Motor neuron (in vitro differentiated cells): ENCODE measurements at regions not wholly inside any gene's neighbourhood (a gene's known extent, or its start where the extent isn't known, plus 50 kb on each side); places are given as distances from the start of the nearest gene placed in this dataset.

Source experiments
- ATAC-seq, 8 experiments: fragments of 200-7000 bp; cut with Tn5 transposase; replicated peaks in 6 of 8; 2 replicates each; pipeline ENCODE4 v1.8.0; 2021; ENCODE audit warnings: mild to moderate bottlenecking in 8 of 8, moderate library complexity in 8 of 8
- H3K27ac ChIP-seq, 2 donors: fragments of 250-450 bp; sonication (Bioruptor Pico); 2 replicates each; pipeline ENCODE4 v1.9.0; 2021; ENCODE audit warnings: antibody characterized with exemption in 2 of 2, mild to moderate bottlenecking in 2 of 2, moderate library complexity in 1 of 2
- H3K4me1 ChIP-seq, 2 donors: fragments of 250-450 bp; sonication (Bioruptor Pico); replicated peaks in 1 of 2; 2 replicates each; pipeline ENCODE4 v1.6.1; 2021; ENCODE audit warnings: antibody characterized with exemption in 2 of 2, mild to moderate bottlenecking in 2 of 2, moderate library complexity in 1 of 2
- H3K4me3 ChIP-seq, 5 donors: fragments of 250-450 bp; sonication (Bioruptor Pico); 2 replicates each; pipeline ENCODE4 v1.9.0; 2021; ENCODE audit warnings: antibody characterized with exemption in 5 of 5, mild to moderate bottlenecking in 5 of 5, moderate library complexity in 4 of 5
- WGBS, 10 experiments: fragments of 450-650 bp; shearing (Covaris generic); methylation state at CpG; one replicate each; pipeline ENCODE4 v1.0.0; 2022; 5-methylcytosine and 5-hydroxymethylcytosine counted together
- in situ Hi-C, 9 experiments: fragments of 400-800 bp; cut with MboI; loops; one replicate each; pipeline ENCODE4 v1.15.0; 2021; ENCODE audit warnings: low sequenced_read_pairs in 9 of 9, low pct_unique_long_range_greater_than_20kb in 2 of 9; ENCODE audit not compliant: unreplicated experiment in 9 of 9

- WGBS, 10 experiments = 0 to 89% (median 78%) methylated on average over 1 to 3 of the region's 4 CpGs; no CpG with 5 or more reads in 5 of the 10 experiments
- no peak for ATAC-seq
- H3K4me1 ChIP-seq = peaks cover 24 to 29% of the 10 kb centered on the region in 2 donors
- in situ Hi-C loops = no loop called here
- no peak overlapping the region for H3K4me3 ChIP-seq
- no peak overlapping the region for H3K27ac ChIP-seq
Observed at GRCh38 chr17:5873781-5874180, 196.4 kb upstream of the WSCD1 start.

- H3K4me1 ChIP-seq = peaks cover 18 to 26% of the 10 kb centered on the region in 2 donors
- no peak overlapping the region for H3K27ac ChIP-seq
- no peak overlapping the region for H3K4me3 ChIP-seq
- 0 to 100% (median 50%) methylated on average over 1 to 4 of the region's 6 CpGs; no CpG with 5 or more reads in 3 of the 10 experiments for WGBS, 10 experiments
- ATAC-seq = peak in 3 of 8 experiments; percentile 59 to 75 (median 61)
- in situ Hi-C loops = no loop called here
Observed at GRCh38 chr17:5874486-5874885, 195.7 kb upstream of the WSCD1 start.

GRCh38 chr17:5877366-5877765, 192.8 kb upstream of the WSCD1 start:
- WGBS, 10 experiments = 0 to 100% (median 69%) methylated on average over 1 of the region's 1 CpG; no CpG with 5 or more reads in 6 of the 10 experiments
- Histone ChIP-seq H3K4me1 (peaks cover 16 to 21% of the 10 kb centered on the region in 2 donors), H3K27ac (no peak overlapping the region), H3K4me3 (no peak overlapping the region)
- in situ Hi-C loops = no loop called here
- ATAC-seq = no peak

GRCh38 chr17:5877948-5878347, 192.2 kb upstream of the WSCD1 start:
- in situ Hi-C loops = no loop called here
- WGBS, 10 experiments = 0 to 95% (median 51%) methylated on average over 1 to 7 of the region's 10 CpGs; no CpG with 5 or more reads in 6 of the 10 experiments
- Histone ChIP-seq H3K27ac (no peak overlapping the region), H3K4me1 (peaks cover 16 to 21% of the 10 kb centered on the region in 2 donors), H3K4me3 (no peak overlapping the region)
- no peak for ATAC-seq

GRCh38 chr17:5881849-5882248, 188.3 kb upstream of the WSCD1 start:
- Histone ChIP-seq H3K4me3 (no peak overlapping the region), H3K27ac (no peak overlapping the region), H3K4me1 (peaks cover 16 to 18% of the 10 kb centered on the region in 2 donors)
- ATAC-seq = no peak
- 0 to 100% (median 71%) methylated on average over 1 to 5 of the region's 6 CpGs; no CpG with 5 or more reads in 4 of the 10 experiments for WGBS, 10 experiments
- in situ Hi-C loops = no loop called here

GRCh38 chr17:5883775-5884665, 186.2 kb upstream of the WSCD1 start:
- Histone ChIP-seq H3K4me3 (no peak overlapping the region), H3K4me1 (peaks cover 16 to 18% of the 10 kb centered on the region in 2 donors), H3K27ac (no peak overlapping the region)
- ATAC-seq = no peak
- in situ Hi-C loops = no loop called here
- 9 to 87% (median 72%) methylated on average over 3 to 8 of the region's 13 CpGs; no CpG with 5 or more reads in 1 of the 10 experiments for WGBS, 10 experiments

GRCh38 chr17:5885336-5885735, 184.8 kb upstream of the WSCD1 start:
- in situ Hi-C loops = no loop called here
- H3K4me3 ChIP-seq = no peak overlapping the region

GRCh38 chr17:5888811-5889210, 181.4 kb upstream of the WSCD1 start:
- H3K4me3 ChIP-seq = no peak overlapping the region
- in situ Hi-C loops = no loop called here
- H3K4me1 ChIP-seq = peaks cover 17 to 19% of the 10 kb centered on the region in 2 donors
- no peak for ATAC-seq
- 0 to 67% methylated on average over 1 of the region's 2 CpGs; no CpG with 5 or more reads in 8 of the 10 experiments for WGBS, 10 experiments
- H3K27ac ChIP-seq = no peak overlapping the region

More at GRCh38 chr17:5885336-5885735, 184.8 kb upstream of the WSCD1 start:
- H3K4me1 ChIP-seq = peaks cover 5 to 7% of the 10 kb centered on the region in 2 donors
- no peak for ATAC-seq
- WGBS, 10 experiments = 0 to 100% (median 67%) methylated on average over 1 to 2 of the region's 4 CpGs; no CpG with 5 or more reads in 1 of the 10 experiments
- H3K27ac ChIP-seq = no peak overlapping the region

GRCh38 chr17:5892921-5893675, 177.1 kb upstream of the WSCD1 start:
- Histone ChIP-seq H3K4me3 (no peak overlapping the region), H3K4me1 (peaks cover 43 to 54% of the 10 kb centered on the region in 2 donors), H3K27ac (peak overlapping the region in 1 of 2 donors; percentile 26)
- ATAC-seq = peak in 3 of 8 experiments; percentile 12 to 28 (median 16)
- 0 to 48% (median 20%) methylated on average over 1 to 3 of the region's 3 CpGs; no CpG with 5 or more reads in 1 of the 10 experiments for WGBS, 10 experiments
- in situ Hi-C loops = no loop called here

GRCh38 chr17:5893741-5894140, 176.4 kb upstream of the WSCD1 start:
- no peak for ATAC-seq
- H3K27ac ChIP-seq = peak overlapping the region in 1 of 2 donors; percentile 26
- 0 to 37% (median 18%) methylated on average over 3 to 5 of the region's 5 CpGs; no CpG with 5 or more reads in 1 of the 10 experiments for WGBS, 10 experiments
- H3K4me3 ChIP-seq = no peak overlapping the region
- H3K4me1 ChIP-seq = peaks cover 43 to 55% of the 10 kb centered on the region in 2 donors
- in situ Hi-C loops = no loop called here

- H3K27ac ChIP-seq = no peak overlapping the region
- no peak overlapping the region for H3K4me3 ChIP-seq
- in situ Hi-C loops = no loop called here
- H3K4me1 ChIP-seq = peaks cover 43 to 55% of the 10 kb centered on the region in 2 donors
- ATAC-seq = no peak
- WGBS, 10 experiments = 0 to 63% (median 25%) methylated on average over 1 to 5 of the region's 6 CpGs; no CpG with 5 or more reads in 3 of the 10 experiments
Observed at GRCh38 chr17:5895276-5895675, 174.9 kb upstream of the WSCD1 start.

GRCh38 chr17:5896215-5896614, 174.0 kb upstream of the WSCD1 start:
- no peak for ATAC-seq
- Histone ChIP-seq H3K4me1 (peaks cover 52 to 57% of the 10 kb centered on the region in 2 donors), H3K27ac (no peak overlapping the region), H3K4me3 (no peak overlapping the region)
- 0 to 100% (median 58%) methylated on average over 1 to 5 of the region's 5 CpGs for WGBS, 10 experiments
- in situ Hi-C loops = no loop called here
